T1000 (cell line): ENCODE measurements at regions not wholly inside any gene's neighbourhood (a gene's known extent, or its start where the extent isn't known, plus 50 kb on each side); places are given as distances from the start of the nearest gene placed in this dataset.
"Not testable (repeated sequence)": the region's sequence is repeated elsewhere in the genome, so short reads cannot be mapped to it uniquely, and the experiment has no call there.

Experiments
- DNase-seq: peaks from one replicate; lab custom pipeline; 2025; ENCODE audit warnings: mixed read lengths; lab: John Stamatoyannopoulos, UW

GRCh38 chrX:140164391-140164790, 199.1 kb upstream of the CXorf66 start:
- DNase-seq: no peak

GRCh38 chrX:140163371-140164159, 198.2 kb upstream of the CXorf66 start:
- no peak for DNase-seq

- DNase-seq: peak; percentile 29
These were observed 192.3 kb upstream of the CXorf66 start for GRCh38 chrX:140157611-140158010.

- DNase-seq: no peak
These were observed 191.8 kb upstream of the CXorf66 start for GRCh38 chrX:140157143-140157542.

GRCh38 chrX:140151316-140151715, 186.0 kb upstream of the CXorf66 start:
- DNase-seq: no peak

GRCh38 chrX:140149761-140150160, 184.4 kb upstream of the CXorf66 start:
- no peak for DNase-seq

- no peak for DNase-seq
These were observed 176.2 kb upstream of the CXorf66 start for GRCh38 chrX:140141444-140142029.

GRCh38 chrX:140138492-140138891, 173.2 kb upstream of the CXorf66 start:
- DNase-seq: not testable (repeated sequence)

- not testable (repeated sequence) for DNase-seq
These were observed 172.7 kb upstream of the CXorf66 start for GRCh38 chrX:140138065-140138464.

- no peak for DNase-seq
These were observed 167.6 kb upstream of the CXorf66 start for GRCh38 chrX:140132937-140133336.

GRCh38 chrX:140123446-140123845, 158.1 kb upstream of the CXorf66 start:
- DNase-seq: no peak

- DNase-seq: not testable (repeated sequence)
These were observed 148.7 kb upstream of the CXorf66 start for GRCh38 chrX:140114059-140114458.

GRCh38 chrX:140110081-140110650, 144.8 kb upstream of the CXorf66 start:
- no peak for DNase-seq

- no peak for DNase-seq
These were observed 139.4 kb upstream of the CXorf66 start for GRCh38 chrX:140104760-140105159.

- DNase-seq: no peak
These were observed 133.9 kb upstream of the CXorf66 start for GRCh38 chrX:140099221-140099620.

GRCh38 chrX:140092121-140092520, 126.8 kb upstream of the CXorf66 start:
- DNase-seq: no peak

- no peak for DNase-seq
These were observed 126.0 kb upstream of the CXorf66 start for GRCh38 chrX:140091125-140091886.

GRCh38 chrX:140090800-140091124, 125.4 kb upstream of the CXorf66 start:
- DNase-seq: no peak

- no peak for DNase-seq
These were observed 123.1 kb upstream of the CXorf66 start for GRCh38 chrX:140088438-140088837.

GRCh38 chrX:140087875-140088274, 122.6 kb upstream of the CXorf66 start:
- no peak for DNase-seq

GRCh38 chrX:140086691-140087090, 121.4 kb upstream of the CXorf66 start:
- no peak for DNase-seq

GRCh38 chrX:140074851-140075250, 109.5 kb upstream of the CXorf66 start:
- not testable (repeated sequence) for DNase-seq

GRCh38 chrX:140071037-140071436, 105.7 kb upstream of the CXorf66 start:
- no peak for DNase-seq
